GM18870 (cell line): ENCODE measurements at regions not wholly inside any gene's neighbourhood (a gene's known extent, or its start where the extent isn't known, plus 50 kb on each side); places are given as distances from the start of the nearest gene placed in this dataset.
"Not testable (repeated sequence)": the region's sequence is repeated elsewhere in the genome, so short reads cannot be mapped to it uniquely, and the experiment has no call there.

Experiments
- ATAC-seq: cut with Tn5 transposase; IDR thresholded peaks from one replicate; pipeline ENCODE4 v1.9.1; 2021; ENCODE audit warnings: moderate library complexity; ENCODE audit not compliant: unreplicated experiment

DNA sequence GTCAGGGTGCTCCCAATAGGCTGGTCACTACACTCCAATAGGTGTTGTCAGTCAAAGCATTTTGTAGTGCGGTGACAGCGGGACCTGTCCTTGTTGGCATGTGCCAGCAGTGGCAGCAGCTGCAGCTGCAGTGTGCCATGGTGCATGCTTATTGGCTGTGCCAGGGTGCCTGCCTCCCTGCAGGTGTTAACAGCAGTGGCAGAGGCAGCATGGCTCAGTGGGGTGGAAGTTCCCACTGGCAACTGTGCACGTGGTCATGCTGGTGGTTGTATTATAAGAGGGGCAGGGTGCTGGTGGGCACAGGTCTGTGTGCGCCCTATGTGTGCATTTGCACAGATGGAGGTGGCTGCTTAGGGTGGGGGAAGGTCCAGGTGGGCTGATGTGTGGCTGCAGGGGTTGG lies 133.7 kb upstream of the EDIL3 start:
- ATAC-seq: no peak

DNA sequence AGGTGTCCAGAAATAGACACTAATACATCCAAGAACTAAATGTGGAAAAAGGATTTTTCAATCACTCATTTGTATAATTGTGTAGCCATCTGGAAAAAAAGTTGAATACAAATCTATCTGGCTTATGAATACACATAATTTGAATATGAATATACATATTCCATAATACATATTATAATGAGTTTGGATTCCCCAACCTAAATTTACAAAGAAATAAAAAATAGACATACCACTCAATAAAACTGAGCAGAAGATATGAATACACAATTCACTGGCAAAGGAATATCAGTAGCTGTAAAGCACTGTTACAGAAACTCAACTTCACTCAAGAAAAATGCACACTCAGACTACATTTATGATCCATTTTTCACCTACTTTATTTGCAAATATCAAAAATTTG lies 121.9 kb upstream of the EDIL3 start:
- no peak for ATAC-seq

- ATAC-seq: no peak
These were observed 109.8 kb upstream of the EDIL3 start for GRCh38 chr5:84494453-84494852.

GRCh38 chr5:84487963-84488362 lies 103.3 kb upstream of the EDIL3 start:
- ATAC-seq: no peak

- no peak for ATAC-seq
These were observed 96.4 kb upstream of the EDIL3 start for GRCh38 chr5:84480873-84481637.

GRCh38 chr5:84478603-84479002 lies 93.9 kb upstream of the EDIL3 start:
- no peak for ATAC-seq

GRCh38 chr5:84477485-84477884 lies 92.8 kb upstream of the EDIL3 start:
- ATAC-seq: no peak

- no peak for ATAC-seq
These were observed 89.4 kb upstream of the EDIL3 start for GRCh38 chr5:84474126-84474525.

DNA sequence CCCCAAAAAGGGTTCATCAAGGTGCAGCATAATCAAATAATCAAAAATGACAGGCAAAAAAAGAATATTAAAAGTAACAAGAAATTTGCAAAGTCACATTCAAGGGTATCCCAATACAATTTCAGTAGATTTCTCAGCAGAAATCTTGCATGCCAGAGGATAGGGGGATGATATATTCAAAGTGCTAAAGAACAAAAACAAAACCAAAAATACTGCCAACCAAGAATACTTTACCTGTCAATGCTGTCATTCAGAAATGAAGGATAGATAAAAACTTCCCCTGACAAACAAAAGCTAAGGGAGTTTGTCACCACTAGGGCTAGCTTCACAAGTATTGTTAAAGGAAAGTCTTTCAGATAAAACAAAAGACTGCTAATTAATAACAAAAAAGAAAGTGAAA lies 68.7 kb upstream of the EDIL3 start:
- no peak for ATAC-seq

DNA sequence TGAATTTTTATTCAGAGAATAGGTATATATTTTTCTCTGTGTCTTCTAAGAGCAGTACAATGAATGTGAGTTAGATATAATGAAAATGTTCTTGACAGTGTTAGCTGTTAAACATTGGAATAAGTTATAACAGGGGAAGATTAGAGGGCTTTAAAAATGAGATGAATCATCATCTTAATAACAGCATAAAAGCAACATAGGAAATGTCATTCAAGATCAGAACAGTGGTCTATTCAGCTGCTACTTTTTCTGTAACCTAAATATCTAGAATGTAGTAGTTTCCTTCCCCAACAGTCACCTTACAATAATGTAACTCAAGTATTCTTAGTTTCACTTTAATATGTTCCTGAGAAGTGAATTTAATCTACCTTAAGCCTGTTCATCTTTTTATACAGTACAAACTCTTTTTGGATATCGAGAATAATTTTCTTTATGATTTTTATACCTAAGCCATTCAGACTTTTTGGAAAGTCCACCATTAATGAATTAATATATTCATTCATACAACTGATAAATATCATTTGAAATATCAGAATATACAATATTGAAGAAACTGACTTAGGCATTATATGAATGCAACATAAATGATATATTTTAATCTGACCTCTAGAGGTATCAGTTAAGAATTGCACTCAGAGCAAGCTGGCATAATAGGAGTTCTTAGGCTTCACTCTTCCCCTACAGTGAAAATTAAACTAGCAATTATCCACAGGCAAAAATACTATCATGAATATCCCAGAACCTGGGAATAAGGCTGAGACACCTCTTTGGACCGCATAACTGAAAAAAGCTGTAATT lies 66.1 kb upstream of the EDIL3 start:
- ATAC-seq: no peak

- ATAC-seq: no peak
These were observed 60.5 kb upstream of the EDIL3 start for GRCh38 chr5:84445049-84445685.

GRCh38 chr5:84438456-84438855 lies 53.8 kb upstream of the EDIL3 start:
- ATAC-seq: no peak

- ATAC-seq: no peak
These were observed 53.1 kb upstream of the EDIL3 start for GRCh38 chr5:84437673-84438315.

GRCh38 chr5:84436866-84437265 lies 52.2 kb upstream of the EDIL3 start:
- ATAC-seq: no peak

GRCh38 chr5:84435861-84436346 lies 51.2 kb upstream of the EDIL3 start:
- not testable (repeated sequence) for ATAC-seq
